Thymus (tissue), 11 donors: ENCODE measurements at regions not wholly inside any gene's neighbourhood (a gene's known extent, or its start where the extent isn't known, plus 50 kb on each side); places are given as distances from the start of the nearest gene placed in this dataset.
A peak's percentile ranks its signal among the peaks of the same experiment; 100 is the strongest.

Source experiments
- DNase-seq, 9 donors: peaks; one replicate each; pipeline ENCODE4 v3.0.0-alpha.2; 2013; ENCODE audit warnings: low spot score in 9 of 9, low read depth in 6 of 9, missing footprints in 1 of 9
- H3K27ac ChIP-seq, 2 donors: one replicate each; pipeline ENCODE4 v1.5.1; 2013; ENCODE audit warnings: control low read depth in 1 of 2, low read depth in 1 of 2, low read length in 1 of 2, mild to moderate bottlenecking in 1 of 2, moderate library complexity in 1 of 2
- H3K27me3 ChIP-seq, 2 donors: one replicate each; pipeline ENCODE4 v1.5.1; 2013; ENCODE audit warnings: low read length in 1 of 2; ENCODE audit not compliant: control insufficient read depth in 2 of 2, insufficient read depth in 1 of 2
- H3K36me3 ChIP-seq, 2 donors: one replicate each; pipeline ENCODE4 v1.5.1; 2013; ENCODE audit warnings: low read length in 1 of 2, mild to moderate bottlenecking in 1 of 2, moderate library complexity in 1 of 2; ENCODE audit not compliant: control insufficient read depth in 2 of 2, insufficient read depth in 2 of 2
- H3K4me1 ChIP-seq, 2 donors: one replicate each; pipeline ENCODE4 v1.5.1; 2013; ENCODE audit warnings: low read length in 2 of 2; ENCODE audit not compliant: control insufficient read depth in 2 of 2, insufficient read depth in 2 of 2
- H3K4me3 ChIP-seq, 2 donors: one replicate each; pipeline ENCODE4 v1.5.1; 2013; ENCODE audit warnings: low read length in 2 of 2, control low read depth in 1 of 2, mild to moderate bottlenecking in 1 of 2
- H3K9me3 ChIP-seq, 2 donors: one replicate each; pipeline ENCODE4 v1.5.1; 2013; ENCODE audit warnings: low read length in 1 of 2, mild to moderate bottlenecking in 1 of 2; ENCODE audit not compliant: control insufficient read depth in 2 of 2, insufficient read depth in 1 of 2
- WGBS: extraction: QIAGEN DNeasy Blood & Tissue Kit; methylation state at CpG from one replicate; pipeline ENCODE4 v1.1.7; 2013; 5-methylcytosine and 5-hydroxymethylcytosine counted together
- donor health status: healthy.

GRCh38 chr2:235255693-235256092 lies 238.2 kb upstream of the AGAP1 start:
- no peaks in the 10 kb centered on the region for H3K27me3 ChIP-seq
- no peak for DNase-seq
- H3K27ac ChIP-seq, result no peak overlapping the region
- no peaks in the 10 kb centered on the region for H3K9me3 ChIP-seq
- no peaks in the 10 kb centered on the region for H3K4me1 ChIP-seq
- H3K4me3 ChIP-seq, result no peak overlapping the region
- WGBS, result 19% methylated on average over 5 of the region's 5 CpGs
- no peaks in the 10 kb centered on the region for H3K36me3 ChIP-seq

- DNase-seq, result no peak
- Histone ChIP-seq H3K36me3 (no peaks in the 10 kb centered on the region), H3K4me3 (no peak overlapping the region), H3K27me3 (no peaks in the 10 kb centered on the region), H3K4me1 (no peaks in the 10 kb centered on the region), H3K27ac (no peak overlapping the region), H3K9me3 (no peaks in the 10 kb centered on the region)
- WGBS, result 97% methylated on average over 1 of the region's 1 CpG
Observed at GRCh38 chr2:235257590-235257989, 236.3 kb upstream of the AGAP1 start.

DNA sequence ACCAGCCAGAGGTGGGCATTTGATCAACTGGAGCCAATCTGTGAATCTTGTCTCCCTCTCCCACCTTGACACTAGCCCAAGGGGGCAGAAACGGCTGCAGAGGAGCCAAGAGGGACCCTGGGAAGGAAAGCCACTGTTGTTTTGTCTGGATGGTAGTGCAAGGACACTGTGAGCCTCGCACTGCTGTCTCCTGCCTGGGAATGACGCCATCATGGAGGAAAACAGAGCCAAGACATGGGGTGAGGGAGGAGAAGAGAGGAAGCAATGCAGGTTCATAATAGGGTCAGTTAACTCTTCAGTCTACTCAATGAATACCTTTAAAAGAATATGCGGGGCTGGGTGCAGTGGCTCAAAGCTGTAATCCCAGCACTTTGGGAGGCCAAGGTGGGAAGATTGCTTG lies 231.1 kb upstream of the AGAP1 start:
- peaks cover 0 to 2% of the 10 kb centered on the region in 2 donors for H3K4me1 ChIP-seq
- WGBS, result 87% methylated on average over 4 of the region's 4 CpGs
- H3K9me3 ChIP-seq, result no peaks in the 10 kb centered on the region
- H3K4me3 ChIP-seq, result no peak overlapping the region
- no peaks in the 10 kb centered on the region for H3K36me3 ChIP-seq
- H3K27me3 ChIP-seq, result peaks cover 0 to 3% of the 10 kb centered on the region in 2 donors
- no peak for DNase-seq
- peak overlapping the region in 1 of 2 donors; percentile 26 for H3K27ac ChIP-seq

DNA sequence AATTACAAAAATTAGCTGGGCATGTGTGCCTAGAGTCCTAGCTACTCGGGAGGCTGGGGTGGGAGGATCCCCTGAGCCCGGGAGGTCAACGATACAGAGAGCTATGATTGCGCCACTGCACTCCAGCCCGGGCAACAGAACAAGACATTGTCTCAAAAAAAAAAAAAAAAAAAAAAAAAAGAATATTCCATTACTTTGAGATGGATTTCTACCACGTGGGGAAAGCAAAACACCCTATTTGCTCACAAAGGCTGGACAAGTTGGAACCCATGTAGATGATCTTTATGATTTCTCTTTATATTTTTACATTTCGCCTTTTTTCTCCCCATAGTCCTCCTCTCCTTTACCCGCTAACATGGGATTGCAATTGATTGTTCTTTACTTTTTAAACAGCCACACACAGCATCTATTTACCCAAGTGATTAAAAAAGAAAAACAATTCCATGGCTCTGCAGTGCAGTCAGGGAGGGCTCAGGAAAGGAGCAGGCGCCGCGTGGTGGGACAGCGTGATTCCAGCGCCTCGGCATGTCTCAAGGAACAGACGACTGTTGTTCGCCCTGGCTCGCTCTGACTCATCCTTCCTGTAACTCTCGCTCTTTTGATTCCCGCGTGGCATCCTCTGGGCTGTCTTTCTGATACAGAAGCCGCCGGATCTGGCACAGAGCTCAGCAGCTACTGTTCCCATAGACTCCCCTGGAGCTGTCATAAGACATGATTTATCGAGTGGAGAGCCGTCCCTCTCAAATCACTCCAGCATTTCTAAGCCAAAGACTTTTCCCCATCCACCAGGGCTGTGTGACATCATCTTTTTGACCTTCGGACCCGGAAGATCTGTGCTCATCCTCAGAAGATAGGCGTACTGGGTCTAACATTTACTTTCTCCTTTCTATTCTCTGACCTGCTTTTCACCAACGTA lies 230.4 kb upstream of the AGAP1 start:
- WGBS, result 82% methylated on average over 28 of the region's 28 CpGs
- H3K36me3 ChIP-seq, result no peaks in the 10 kb centered on the region
- H3K27me3 ChIP-seq, result peaks cover 0 to 6% of the 10 kb centered on the region in 2 donors
- H3K4me1 ChIP-seq, result peaks cover 0 to 2% of the 10 kb centered on the region in 2 donors
- no peaks in the 10 kb centered on the region for H3K9me3 ChIP-seq
- peak overlapping the region in 1 of 2 donors; percentile 66 for H3K27ac ChIP-seq
- DNase-seq, result peak in 2 of 9 donors; percentile 8 to 23
- H3K4me3 ChIP-seq, result no peak overlapping the region

DNA sequence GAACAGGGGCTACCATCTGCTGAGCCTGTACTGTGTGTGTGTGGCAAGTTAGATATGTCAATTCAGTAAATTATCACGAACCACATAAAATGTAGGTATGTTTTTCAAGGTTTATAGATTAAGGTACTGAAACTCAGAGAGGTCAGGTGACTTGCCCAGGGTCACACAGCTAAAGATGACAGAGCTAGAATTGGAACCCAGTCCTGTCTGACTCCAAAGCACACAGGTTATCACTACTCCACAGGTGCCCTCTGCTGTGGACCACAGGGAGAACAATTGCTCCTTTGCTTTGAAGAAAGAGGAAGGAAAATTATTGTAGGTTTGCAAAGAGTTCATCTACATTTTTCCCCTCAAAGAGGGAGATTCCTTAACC lies 229.7 kb upstream of the AGAP1 start:
- peaks cover 0 to 2% of the 10 kb centered on the region in 2 donors for H3K4me1 ChIP-seq

GRCh38 chr2:235264512-235264911 lies 229.3 kb upstream of the AGAP1 start:
- 92% methylated on average over 8 of the region's 8 CpGs for WGBS
- Histone ChIP-seq H3K27ac (peak overlapping the region in 1 of 2 donors; percentile 9), H3K27me3 (peaks cover 0 to 7% of the 10 kb centered on the region in 2 donors), H3K9me3 (no peaks in the 10 kb centered on the region), H3K4me3 (no peak overlapping the region), H3K4me1 (peaks cover 0 to 2% of the 10 kb centered on the region in 2 donors), H3K36me3 (no peaks in the 10 kb centered on the region)
- no peak for DNase-seq

More for the DNA sequence above, 229.7 kb upstream of the AGAP1 start:
- peak overlapping the region; percentile 9 to 47 for H3K27ac ChIP-seq
- H3K36me3 ChIP-seq, result no peaks in the 10 kb centered on the region
- no peaks in the 10 kb centered on the region for H3K9me3 ChIP-seq
- H3K4me3 ChIP-seq, result no peak overlapping the region
- 82% methylated on average over 1 of the region's 1 CpG for WGBS
- no peak for DNase-seq
- peaks cover 0 to 7% of the 10 kb centered on the region in 2 donors for H3K27me3 ChIP-seq

DNA sequence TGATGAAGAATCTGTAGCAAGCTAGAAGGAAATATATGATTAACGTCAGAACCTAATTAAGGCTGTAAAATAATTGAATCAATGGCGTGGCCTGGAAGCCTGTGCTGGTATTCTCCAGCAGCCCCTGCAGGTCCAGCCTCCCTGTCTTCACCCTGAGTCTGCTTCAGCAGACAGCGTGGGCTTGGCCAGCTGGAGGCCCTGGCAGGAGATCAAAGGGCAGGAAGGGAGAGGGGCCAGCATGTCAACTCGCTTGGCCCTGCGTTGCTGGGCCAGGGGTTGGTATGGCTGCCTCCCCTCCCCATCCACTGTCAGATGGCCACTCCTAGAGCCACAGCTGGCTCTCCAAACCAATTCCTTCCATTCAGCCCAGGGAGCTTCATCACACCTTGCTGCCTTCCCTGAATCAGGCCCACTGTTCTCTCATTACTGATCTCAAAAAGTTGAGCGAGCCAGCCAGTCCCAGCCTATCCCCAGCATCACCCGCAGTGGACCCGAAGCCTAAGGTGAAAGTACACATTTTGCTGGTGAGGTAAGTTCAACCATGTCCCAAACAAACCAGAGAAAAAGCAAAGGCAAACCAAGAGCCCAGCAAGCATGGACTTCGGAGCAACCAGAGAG lies 228.4 kb upstream of the AGAP1 start:
- H3K9me3 ChIP-seq, result no peaks in the 10 kb centered on the region
- no peaks in the 10 kb centered on the region for H3K36me3 ChIP-seq
- no peak overlapping the region for H3K27ac ChIP-seq
- no peak overlapping the region for H3K4me3 ChIP-seq
- peaks cover 0 to 11% of the 10 kb centered on the region in 2 donors for H3K27me3 ChIP-seq
- H3K4me1 ChIP-seq, result peaks cover 0 to 2% of the 10 kb centered on the region in 2 donors
- no peak for DNase-seq
- 78% methylated on average over 9 of the region's 9 CpGs for WGBS

- Histone ChIP-seq H3K4me1 (peaks cover 0 to 2% of the 10 kb centered on the region in 2 donors), H3K9me3 (no peaks in the 10 kb centered on the region), H3K4me3 (no peak overlapping the region), H3K36me3 (no peaks in the 10 kb centered on the region), H3K27me3 (peaks cover 0 to 12% of the 10 kb centered on the region in 2 donors), H3K27ac (no peak overlapping the region)
- DNase-seq, result no peak
- WGBS, result 65% methylated on average over 3 of the region's 3 CpGs
Observed at GRCh38 chr2:235267251-235267650, 226.6 kb upstream of the AGAP1 start.

DNA sequence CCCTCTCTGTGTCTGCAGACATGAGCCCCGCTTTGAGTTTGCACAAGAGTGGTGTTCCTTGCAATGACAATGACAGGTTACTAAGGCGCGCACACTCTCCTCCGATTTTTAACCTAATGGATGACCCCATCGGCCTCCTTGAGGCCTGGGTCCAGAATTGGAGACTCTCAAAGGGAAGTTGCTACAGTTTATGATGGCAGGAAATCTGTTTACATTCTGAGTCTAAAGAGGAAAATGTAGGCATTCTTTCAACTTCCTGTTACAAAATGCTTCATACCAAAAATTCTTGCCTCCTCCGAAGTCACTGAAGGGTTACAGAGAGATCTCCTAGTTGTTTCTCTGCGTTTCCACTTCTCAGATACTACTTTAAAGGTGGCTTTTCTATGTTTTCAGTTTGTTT lies 225.3 kb upstream of the AGAP1 start:
- H3K9me3 ChIP-seq, result no peaks in the 10 kb centered on the region
- no peak overlapping the region for H3K4me3 ChIP-seq
- peaks cover 0 to 2% of the 10 kb centered on the region in 2 donors for H3K4me1 ChIP-seq
- H3K27ac ChIP-seq, result no peak overlapping the region
- 25% methylated on average over 7 of the region's 7 CpGs for WGBS
- DNase-seq, result no peak
- H3K27me3 ChIP-seq, result peaks cover 0 to 12% of the 10 kb centered on the region in 2 donors
- no peaks in the 10 kb centered on the region for H3K36me3 ChIP-seq
